H9 (cell line): ENCODE measurements at regions not wholly inside any gene's neighbourhood (a gene's known extent, or its start where the extent isn't known, plus 50 kb on each side); places are given as distances from the start of the nearest gene placed in this dataset.

Experiments used
- DNase-seq: peaks from one replicate; pipeline ENCODE4 v3.0.0-alpha.2; 2017
- H2AFZ ChIP-seq: one replicate; pipeline ENCODE4 v1.6.1; 2013; ENCODE audit warnings: mild to moderate bottlenecking, low read length, control low read depth, moderate library complexity
- H2AK5ac ChIP-seq: 2 replicates; pipeline ENCODE4 v1.6.1; 2013; ENCODE audit warnings: low read length, control low read depth, mixed read lengths; ENCODE audit not compliant: insufficient read length
- H2BK120ac ChIP-seq: one replicate; pipeline ENCODE4 v1.6.1; 2013; ENCODE audit warnings: low read depth, mild to moderate bottlenecking, low read length, control low read depth, inconsistent platforms; ENCODE audit not compliant: poor library complexity, severe bottlenecking
- H2BK12ac ChIP-seq: 2 replicates; pipeline ENCODE4 v1.6.1; 2013; ENCODE audit warnings: low read length, control low read depth, mixed read lengths, low read depth; ENCODE audit not compliant: insufficient read length
- H2BK15ac ChIP-seq: 2 replicates; pipeline ENCODE4 v1.6.1; 2013; ENCODE audit warnings: low read depth, low read length, control low read depth
- H2BK20ac ChIP-seq: one replicate; pipeline ENCODE4 v1.6.1; 2013; ENCODE audit warnings: low read depth, mild to moderate bottlenecking, low read length, control low read depth, inconsistent platforms; ENCODE audit not compliant: poor library complexity, severe bottlenecking
- H2BK5ac ChIP-seq: 2 replicates; pipeline ENCODE4 v1.6.1; 2013; ENCODE audit warnings: low read length, control low read depth, mixed read lengths; ENCODE audit not compliant: insufficient read length
- H3K14ac ChIP-seq: 2 replicates; pipeline ENCODE4 v1.6.1; 2013; ENCODE audit warnings: low read length, control low read depth; ENCODE audit not compliant: insufficient read depth
- H3K18ac ChIP-seq: 2 replicates; pipeline ENCODE4 v1.6.1; 2013; ENCODE audit warnings: low read depth, mild to moderate bottlenecking, mixed read lengths, low read length, control low read depth; ENCODE audit not compliant: insufficient read length
- H3K23ac ChIP-seq: 2 replicates; pipeline ENCODE4 v1.6.1; 2013; ENCODE audit warnings: low read length, control low read depth, mixed read lengths, low read depth; ENCODE audit not compliant: insufficient read length
- H3K23me2 ChIP-seq: 2 replicates; pipeline ENCODE4 v1.6.1; 2013; ENCODE audit warnings: low read depth, mild to moderate bottlenecking, mixed read lengths, low read length, control low read depth; ENCODE audit not compliant: insufficient read length, poor library complexity, severe bottlenecking
- H3K27ac ChIP-seq: 2 replicates; pipeline ENCODE4 v1.5.1; 2013; ENCODE audit warnings: low read length, control low read depth, mixed read lengths, low read depth; ENCODE audit not compliant: insufficient read length
- H3K27me3 ChIP-seq: 2 replicates; pipeline ENCODE4 v1.6.1; 2013; ENCODE audit warnings: low read length, control low read depth, inconsistent platforms; ENCODE audit not compliant: insufficient read depth
- H3K4ac ChIP-seq: 2 replicates; pipeline ENCODE4 v1.6.1; 2013; ENCODE audit warnings: low read depth, mild to moderate bottlenecking, control low read depth, inconsistent platforms, low read length, moderate library complexity
- H3K4me1 ChIP-seq: 2 replicates; pipeline ENCODE4 v1.6.1; 2013; ENCODE audit warnings: low read length, control low read depth, inconsistent platforms; ENCODE audit not compliant: insufficient read depth
- H3K4me2 ChIP-seq: 2 replicates; pipeline ENCODE4 v1.6.1; 2013; ENCODE audit warnings: low read length, control low read depth, mixed read lengths; ENCODE audit not compliant: insufficient read length, insufficient read depth
- H3K56ac ChIP-seq: 2 replicates; pipeline ENCODE4 v1.6.1; 2013; ENCODE audit warnings: low read depth, mild to moderate bottlenecking, mixed read lengths, low read length, control low read depth; ENCODE audit not compliant: insufficient read length
- H3K79me1 ChIP-seq: 2 replicates; pipeline ENCODE4 v1.6.1; 2013; ENCODE audit warnings: low read depth, mild to moderate bottlenecking, moderate library complexity, low read length, control low read depth, inconsistent platforms; ENCODE audit not compliant: insufficient read depth, poor library complexity, severe bottlenecking
- H3K79me2 ChIP-seq: 2 replicates; pipeline ENCODE4 v1.6.1; 2013; ENCODE audit warnings: low read length, control low read depth, inconsistent platforms; ENCODE audit not compliant: insufficient read depth
- H3K9ac ChIP-seq: 2 replicates; pipeline ENCODE4 v1.6.1; 2013; ENCODE audit warnings: low read length, control low read depth, mixed read lengths; ENCODE audit not compliant: insufficient read length; ENCODE audit errors: extremely low read depth
- H3K9me3 ChIP-seq: one replicate; pipeline ENCODE4 v1.6.1; 2013; ENCODE audit warnings: low read depth, low read length, inconsistent platforms; ENCODE audit not compliant: control insufficient read depth
- H3T11ph ChIP-seq: one replicate; pipeline ENCODE4 v1.6.1; 2013; ENCODE audit warnings: mild to moderate bottlenecking, low read length, control low read depth, inconsistent platforms
- H4K20me1 ChIP-seq: one replicate; pipeline ENCODE4 v1.6.1; 2013; ENCODE audit not compliant: control insufficient read depth, insufficient read length, insufficient read depth
- H4K5ac ChIP-seq: 2 replicates; pipeline ENCODE4 v1.6.1; 2013; ENCODE audit warnings: low read depth, mild to moderate bottlenecking, mixed read lengths, low read length, control low read depth; ENCODE audit not compliant: insufficient read length
- H4K8ac ChIP-seq: replicated peaks from 2 replicates; pipeline ENCODE4 v1.6.1; 2013; ENCODE audit warnings: low read length, control low read depth, mixed read lengths, low read depth; ENCODE audit not compliant: insufficient read length
- H4K91ac ChIP-seq: 2 replicates; pipeline ENCODE4 v1.6.1; 2013; ENCODE audit warnings: low read depth, mild to moderate bottlenecking, moderate library complexity, mixed read lengths, low read length, control low read depth; ENCODE audit not compliant: insufficient read length
- H3K27ac Mint-ChIP-seq, 3 experiments: 2 replicates in 2 of 3; 3 replicates in 1 of 3; pipeline ENCODE4 v1.8.0; 2020 to 2021; ENCODE audit warnings: mixed read lengths in 3 of 3, mild to moderate bottlenecking in 1 of 3, moderate library complexity in 1 of 3
- H3K27me3 Mint-ChIP-seq: 2 replicates; pipeline ENCODE4 v1.8.0; 2021; ENCODE audit warnings: low read depth, mild to moderate bottlenecking, moderate library complexity, mixed read lengths
- H3K36me3 Mint-ChIP-seq, 3 experiments: 2 replicates in 2 of 3; 3 replicates in 1 of 3; pipeline ENCODE4 v1.8.0; 2020 to 2021; ENCODE audit warnings: low read depth in 3 of 3, mixed read lengths in 3 of 3; ENCODE audit not compliant: insufficient read depth in 1 of 3
- H3K4me1 Mint-ChIP-seq, 2 experiments: 2 replicates each; pipeline ENCODE4 v1.8.0; 2020; ENCODE audit warnings: mixed read lengths in 2 of 2
- H3K4me3 Mint-ChIP-seq, 2 experiments: 2 replicates in 1 of 2; 3 replicates in 1 of 2; pipeline ENCODE4 v1.8.0; 2020 to 2021; ENCODE audit warnings: mild to moderate bottlenecking in 2 of 2, mixed read lengths in 2 of 2, moderate library complexity in 1 of 2
- H3K9me3 Mint-ChIP-seq, 2 experiments: 2 replicates in 1 of 2; 3 replicates in 1 of 2; pipeline ENCODE4 v1.8.0; 2020; ENCODE audit warnings: mild to moderate bottlenecking in 2 of 2, mixed read lengths in 2 of 2, moderate library complexity in 1 of 2
- CTCF ChIP-seq: fragments of 200-600 bp; sonication (generic); conservative IDR thresholded peaks from 3 replicates; pipeline ENCODE4 v1.8.0; 2021; ENCODE audit warnings: antibody characterized with exemption, mild to moderate bottlenecking
- WGBS: extraction: QIAGEN DNeasy Blood & Tissue Kit; methylation state at CpG from one replicate; pipeline ENCODE4 v1.1.7; 2013; ENCODE audit warnings: missing lambda C conversion rate, low lambda C conversion rate, mixed read lengths; ENCODE audit not compliant: insufficient read length; ENCODE audit errors: extremely low coverage; 5-methylcytosine and 5-hydroxymethylcytosine counted together

- Mint-ChIP-seq H3K4me1 (peaks cover 13 to 21% of the 10 kb centered on the region in 2 experiments), H3K27ac (no peak overlapping the region), H3K36me3 (no peaks in the 10 kb centered on the region), H3K4me3 (no peak overlapping the region), H3K9me3 (no peaks in the 10 kb centered on the region), H3K27me3 (no peaks in the 10 kb centered on the region)
- H3K14ac ChIP-seq, result no peak overlapping the region
- H3K9me3 ChIP-seq, result no peaks in the 10 kb centered on the region
- H2BK15ac ChIP-seq, result no peak overlapping the region
- no peak overlapping the region for H4K91ac ChIP-seq
- H4K5ac ChIP-seq, result no peak overlapping the region
- no peaks in the 10 kb centered on the region for H4K20me1 ChIP-seq
- H3K4ac ChIP-seq, result no peak overlapping the region
- no peak overlapping the region for H2BK20ac ChIP-seq
- H3K23me2 ChIP-seq, result no peaks in the 10 kb centered on the region
- H3K9ac ChIP-seq, result no peak overlapping the region
- H2BK5ac ChIP-seq, result no peak overlapping the region
- no peak for DNase-seq
- no peak overlapping the region for H2AK5ac ChIP-seq
- no peak overlapping the region for H3K56ac ChIP-seq
- no peak overlapping the region for H3K18ac ChIP-seq
- no peak overlapping the region for H2BK120ac ChIP-seq
- no peaks in the 10 kb centered on the region for H3K27me3 ChIP-seq
- H3K79me1 ChIP-seq, result no peaks in the 10 kb centered on the region
- H3K23ac ChIP-seq, result no peak overlapping the region
- H3K79me2 ChIP-seq, result no peaks in the 10 kb centered on the region
- H3K4me2 ChIP-seq, result no peak overlapping the region
- H4K8ac ChIP-seq, result no peak overlapping the region
- H3K27ac ChIP-seq, result no peak overlapping the region
- H3K4me1 ChIP-seq, result peaks cover 3% of the 10 kb centered on the region; the same call in 1 of the 2 replicates
- no peak overlapping the region for H2AFZ ChIP-seq
- no peak overlapping the region for H3T11ph ChIP-seq
- H2BK12ac ChIP-seq, result no peak overlapping the region
- WGBS, result no CpG with 5 or more reads among the region's 2 CpGs
- TF ChIP-seq CTCF, result no peak
Observed at GRCh38 chr14:51168215-51168613, 71.8 kb upstream of the TMX1 start.
